Vagina (tissue), 2 donors: ENCODE measurements at regions not wholly inside any gene's neighbourhood (a gene's known extent, or its start where the extent isn't known, plus 50 kb on each side); places are given as distances from the start of the nearest gene placed in this dataset.
A peak's percentile ranks its signal among the peaks of the same experiment; 100 is the strongest.

Source experiments
- DNase-seq, 2 donors: peaks; one replicate each; pipeline ENCODE4 v3.0.0-alpha.2; 2017; ENCODE audit errors: extremely low spot score in 2 of 2
- H3K27ac ChIP-seq: fragments of 200-600 bp; sonication (generic); one replicate; pipeline ENCODE4 v1.5.1; 2019
- H3K27me3 ChIP-seq: fragments of 200-600 bp; sonication (generic); one replicate; pipeline ENCODE4 v1.5.1; 2019
- H3K36me3 ChIP-seq, 2 donors: fragments of 200-600 bp; sonication (generic); one replicate each; pipeline ENCODE4 v1.5.1; 2017 to 2019
- H3K4me1 ChIP-seq: fragments of 200-600 bp; sonication (generic); one replicate; pipeline ENCODE4 v1.5.1; 2019
- H3K4me3 ChIP-seq, 2 donors: fragments of 200-600 bp; sonication (generic); 1 replicate in 1 of 2; 2 replicates in 1 of 2; pipeline ENCODE4 v1.5.1; 2016 to 2019
- H3K9me3 ChIP-seq: fragments of 200-600 bp; sonication (generic); one replicate; pipeline ENCODE4 v1.5.1; 2019
- POLR2A ChIP-seq, 2 donors: fragments of 450-650 bp; IDR thresholded peaks; one replicate each; pipeline ENCODE4 v1.6.1; 2017; ENCODE audit warnings: antibody characterized with exemption in 2 of 2, mild to moderate bottlenecking in 2 of 2, moderate library complexity in 2 of 2
- POLR2AphosphoS5 ChIP-seq, 2 donors: sonication (generic); formaldehyde crosslinking; IDR thresholded peaks; one replicate each; pipeline ENCODE4 v1.9.0; 2017; ENCODE audit warnings: antibody characterized with exemption in 2 of 2, mild to moderate bottlenecking in 2 of 2, low read depth in 1 of 2; ENCODE audit not compliant: insufficient read depth in 1 of 2
- intact Hi-C: fragments of 100-400 bp; cut with DNase I; formaldehyde crosslinking; loops from one replicate; pipeline ENCODE4 v1.15.1; 2023
- TF ChIP-seq, protein P1 (sequence below), 3 experiments: fragments of 450-650 bp in 2 of 3; fragments of 200-600 bp in 1 of 3; sonication (generic) in 1 of 3; IDR thresholded peaks; one replicate each; pipeline ENCODE4 v1.5.1; 2017 to 2019; ENCODE audit warnings: antibody characterized with exemption in 3 of 3, mild to moderate bottlenecking in 2 of 3, moderate library complexity in 2 of 3

DNA sequence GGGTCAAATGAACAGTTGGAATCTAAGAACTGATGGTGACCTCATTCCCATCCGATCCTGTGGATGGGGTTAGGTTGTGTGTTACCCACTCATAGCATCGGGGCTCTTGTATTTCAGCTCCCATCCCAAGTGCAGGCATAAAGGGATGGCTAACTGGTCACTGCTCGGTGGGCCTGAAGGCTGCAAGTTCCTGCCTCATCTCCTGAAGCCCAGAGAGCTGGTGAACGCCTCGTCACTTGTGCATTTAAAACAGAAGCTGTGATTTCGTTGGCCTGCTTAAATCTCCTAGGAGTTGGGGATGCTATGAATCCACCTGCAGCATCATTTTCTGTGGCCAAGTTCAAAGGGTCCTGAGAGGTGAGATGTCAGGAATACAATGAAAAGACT, 477.0 kb downstream of the TBC1D22A start:
- TF ChIP-seq, protein P1, sequence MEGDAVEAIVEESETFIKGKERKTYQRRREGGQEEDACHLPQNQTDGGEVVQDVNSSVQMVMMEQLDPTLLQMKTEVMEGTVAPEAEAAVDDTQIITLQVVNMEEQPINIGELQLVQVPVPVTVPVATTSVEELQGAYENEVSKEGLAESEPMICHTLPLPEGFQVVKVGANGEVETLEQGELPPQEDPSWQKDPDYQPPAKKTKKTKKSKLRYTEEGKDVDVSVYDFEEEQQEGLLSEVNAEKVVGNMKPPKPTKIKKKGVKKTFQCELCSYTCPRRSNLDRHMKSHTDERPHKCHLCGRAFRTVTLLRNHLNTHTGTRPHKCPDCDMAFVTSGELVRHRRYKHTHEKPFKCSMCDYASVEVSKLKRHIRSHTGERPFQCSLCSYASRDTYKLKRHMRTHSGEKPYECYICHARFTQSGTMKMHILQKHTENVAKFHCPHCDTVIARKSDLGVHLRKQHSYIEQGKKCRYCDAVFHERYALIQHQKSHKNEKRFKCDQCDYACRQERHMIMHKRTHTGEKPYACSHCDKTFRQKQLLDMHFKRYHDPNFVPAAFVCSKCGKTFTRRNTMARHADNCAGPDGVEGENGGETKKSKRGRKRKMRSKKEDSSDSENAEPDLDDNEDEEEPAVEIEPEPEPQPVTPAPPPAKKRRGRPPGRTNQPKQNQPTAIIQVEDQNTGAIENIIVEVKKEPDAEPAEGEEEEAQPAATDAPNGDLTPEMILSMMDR (IDR thresholded peaks at IDR 0.05): no peak
- no peak for TF ChIP-seq POLR2AphosphoS5 (IDR thresholded peaks at IDR 0.05; ENCODE audit: insufficient read depth in 1 of 2, low read depth in 1 of 2)
- TF ChIP-seq POLR2A (IDR thresholded peaks at IDR 0.05): no peak
- intact Hi-C loops: no loop called here
- no peaks in the 10 kb centered on the region for H3K36me3 ChIP-seq
- no peaks in the 10 kb centered on the region for H3K4me1 ChIP-seq
- H3K4me3 ChIP-seq: no peak overlapping the region
- DNase-seq: peak; percentile 25 to 84
- H3K27me3 ChIP-seq: no peaks in the 10 kb centered on the region
- no peaks in the 10 kb centered on the region for H3K9me3 ChIP-seq
- H3K27ac ChIP-seq: no peak overlapping the region

DNA sequence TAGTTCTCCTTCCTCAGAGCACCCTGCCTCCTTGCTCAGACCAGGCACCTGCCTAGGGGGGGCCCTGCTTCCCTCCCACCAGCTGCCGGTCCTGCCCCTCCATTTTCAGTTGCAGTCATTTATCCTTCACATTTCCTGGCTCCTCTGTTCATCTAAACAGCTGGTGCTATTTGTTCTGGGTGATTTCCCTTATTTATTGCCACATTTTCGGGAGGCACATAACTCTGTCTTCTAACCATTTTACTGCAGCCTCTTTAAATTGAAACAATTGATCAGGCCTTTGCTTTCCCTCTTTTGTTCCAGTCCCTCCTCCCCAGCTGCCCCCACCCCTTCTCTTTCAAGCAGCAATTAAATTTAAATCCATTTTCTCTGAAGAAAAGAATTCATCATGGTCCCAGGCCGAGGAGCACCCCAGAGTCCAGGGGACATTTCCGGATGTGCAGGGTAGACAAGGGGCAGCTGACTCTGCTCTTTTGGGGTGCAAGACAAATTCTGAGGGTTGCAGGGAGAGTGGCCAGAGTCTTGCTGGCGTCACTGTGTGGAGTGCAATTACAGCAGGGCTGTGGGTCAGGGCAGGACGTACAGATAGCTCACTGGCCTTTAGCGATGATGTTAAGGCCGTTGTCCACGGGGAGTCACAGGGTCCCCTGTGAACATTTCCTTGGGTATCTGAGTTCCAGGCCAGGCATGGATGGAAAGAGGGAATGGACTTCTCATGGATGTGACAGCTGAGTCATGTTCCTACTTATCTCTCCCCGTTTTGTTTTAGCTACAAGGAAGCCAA, 476.4 kb downstream of the TBC1D22A start:
- Histone ChIP-seq H3K9me3 (no peaks in the 10 kb centered on the region), H3K4me3 (no peak overlapping the region), H3K27ac (no peak overlapping the region), H3K36me3 (no peaks in the 10 kb centered on the region), H3K4me1 (no peaks in the 10 kb centered on the region), H3K27me3 (no peaks in the 10 kb centered on the region)
- intact Hi-C loops: no loop called here
- TF ChIP-seq POLR2A (IDR thresholded peaks at IDR 0.05) (no peak), POLR2AphosphoS5 (IDR thresholded peaks at IDR 0.05; ENCODE audit: insufficient read depth in 1 of 2, low read depth in 1 of 2) (no peak)
- peak; percentile 32 to 72 for DNase-seq

DNA sequence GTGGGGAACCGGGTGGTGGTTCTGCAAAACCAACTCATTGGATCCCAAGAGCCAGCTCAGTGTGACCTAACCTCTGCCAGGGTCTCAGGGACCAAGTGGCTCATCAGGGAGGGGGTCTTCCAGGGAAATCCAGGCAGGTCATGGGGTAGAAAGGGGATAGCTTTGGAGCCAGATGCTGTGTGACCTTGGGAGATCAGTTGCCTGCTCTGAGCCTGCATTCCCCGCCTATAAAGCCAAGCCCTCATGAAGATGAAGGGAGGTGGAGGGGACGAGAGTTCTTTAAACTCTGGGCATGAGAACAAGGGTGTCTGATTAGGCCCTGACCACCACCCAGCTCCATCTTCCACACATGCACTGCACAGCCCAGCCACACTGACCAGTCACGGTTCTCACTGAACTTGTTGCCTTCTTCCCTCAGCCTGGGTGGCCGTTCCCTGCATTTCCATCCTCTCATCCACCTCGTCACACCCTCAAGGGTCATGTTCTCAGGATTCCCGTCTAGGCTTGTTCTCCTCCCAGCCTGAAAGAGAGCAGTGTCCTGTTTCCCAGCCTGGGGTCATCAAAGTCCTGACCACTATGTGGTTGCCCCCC, 475.5 kb downstream of the TBC1D22A start:
- H3K27me3 ChIP-seq: no peaks in the 10 kb centered on the region
- no peaks in the 10 kb centered on the region for H3K4me1 ChIP-seq
- TF ChIP-seq POLR2AphosphoS5 (IDR thresholded peaks at IDR 0.05; ENCODE audit: insufficient read depth in 1 of 2, low read depth in 1 of 2) (no peak), POLR2A (IDR thresholded peaks at IDR 0.05) (no peak)
- TF ChIP-seq, protein P1 (IDR thresholded peaks at IDR 0.05): no peak
- no peaks in the 10 kb centered on the region for H3K9me3 ChIP-seq
- no peak overlapping the region for H3K4me3 ChIP-seq
- intact Hi-C loops: no loop called here
- H3K36me3 ChIP-seq: no peaks in the 10 kb centered on the region
- DNase-seq: peak in 1 of 2 donors; percentile 74
- no peak overlapping the region for H3K27ac ChIP-seq

DNA sequence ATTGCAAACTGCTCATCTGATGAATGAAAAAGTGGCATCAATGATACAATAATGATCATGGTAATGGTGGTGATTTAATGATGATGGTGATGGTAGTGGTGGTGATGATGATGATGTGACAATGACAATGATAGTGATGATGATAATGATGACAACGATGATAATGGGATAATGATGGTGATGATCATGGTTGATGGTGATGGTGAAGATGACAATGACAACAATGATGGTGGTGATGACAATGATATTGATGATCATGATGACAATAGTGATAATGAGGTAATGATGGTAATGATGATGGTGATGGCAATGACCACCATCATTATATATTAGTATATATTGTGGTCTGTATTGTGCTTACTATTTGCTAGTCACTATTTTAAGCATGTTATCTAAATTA, 474.3 kb downstream of the TBC1D22A start:
- H3K4me3 ChIP-seq: no peak overlapping the region

DNA sequence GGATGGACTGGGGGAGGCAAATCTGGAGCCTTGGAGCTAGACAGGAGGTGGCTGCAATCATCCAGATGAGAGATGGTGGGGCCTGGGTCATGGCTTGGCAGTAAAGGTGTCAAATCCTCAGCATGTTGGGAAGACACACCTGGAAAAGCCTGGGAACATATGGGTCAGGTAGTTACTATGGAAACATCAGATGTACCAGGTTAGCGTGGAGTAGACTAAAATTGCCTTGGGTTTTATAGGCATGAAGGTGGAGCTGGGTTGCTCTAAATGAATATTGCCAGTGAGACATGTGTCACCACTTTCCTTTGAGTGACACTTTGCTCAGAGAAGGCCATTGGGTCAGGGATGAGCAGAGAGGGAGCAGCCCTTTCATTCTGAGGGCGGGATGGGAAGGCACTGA, 473.7 kb downstream of the TBC1D22A start:
- intact Hi-C loops: no loop called here
- TF ChIP-seq POLR2AphosphoS5 (IDR thresholded peaks at IDR 0.05; ENCODE audit: insufficient read depth in 1 of 2, low read depth in 1 of 2): no peak
- TF ChIP-seq, protein P1 (IDR thresholded peaks at IDR 0.05): no peak
- no peak for TF ChIP-seq POLR2A (IDR thresholded peaks at IDR 0.05)
- no peaks in the 10 kb centered on the region for H3K27me3 ChIP-seq
- no peaks in the 10 kb centered on the region for H3K36me3 ChIP-seq
- peak in 1 of 2 donors; percentile 19 for DNase-seq
- H3K4me1 ChIP-seq: no peaks in the 10 kb centered on the region
- H3K27ac ChIP-seq: no peak overlapping the region
- H3K9me3 ChIP-seq: no peaks in the 10 kb centered on the region
- no peak overlapping the region for H3K4me3 ChIP-seq

More for the DNA sequence above, 474.3 kb downstream of the TBC1D22A start:
- Histone ChIP-seq H3K27me3 (no peaks in the 10 kb centered on the region), H3K9me3 (no peaks in the 10 kb centered on the region), H3K36me3 (no peaks in the 10 kb centered on the region), H3K4me1 (no peaks in the 10 kb centered on the region), H3K27ac (no peak overlapping the region)
- no peak for DNase-seq
- TF ChIP-seq POLR2A (IDR thresholded peaks at IDR 0.05) (no peak), POLR2AphosphoS5 (IDR thresholded peaks at IDR 0.05; ENCODE audit: insufficient read depth in 1 of 2, low read depth in 1 of 2) (no peak)
- TF ChIP-seq, protein P1 (IDR thresholded peaks at IDR 0.05): no peak
- intact Hi-C loops: no loop called here
